HUES64 (cell line): ENCODE measurements at regions not wholly inside any gene's neighbourhood (a gene's known extent, or its start where the extent isn't known, plus 50 kb on each side); places are given as distances from the start of the nearest gene placed in this dataset.

ENCODE experiments used
- H3K27ac ChIP-seq: 2 replicates; pipeline ENCODE4 v1.7.0; 2013; ENCODE audit warnings: low read depth, low read length, inconsistent platforms
- H3K27me3 ChIP-seq: 2 replicates; pipeline ENCODE4 v1.6.1; 2013; ENCODE audit warnings: mild to moderate bottlenecking, low read length; ENCODE audit not compliant: insufficient read depth
- H3K36me3 ChIP-seq: 2 replicates; pipeline ENCODE4 v1.6.1; 2013; ENCODE audit warnings: mild to moderate bottlenecking, low read length; ENCODE audit not compliant: insufficient read depth
- H3K4me1 ChIP-seq: 2 replicates; pipeline ENCODE4 v1.6.1; 2013; ENCODE audit warnings: mild to moderate bottlenecking, low read length, moderate library complexity; ENCODE audit not compliant: insufficient read depth
- H3K4me3 ChIP-seq: 2 replicates; pipeline ENCODE4 v1.5.1; 2013; ENCODE audit warnings: mild to moderate bottlenecking, low read length, moderate library complexity
- H3K9ac ChIP-seq: 2 replicates; pipeline ENCODE4 v1.6.1; 2013; ENCODE audit warnings: mild to moderate bottlenecking, low read depth, low read length
- H3K9me3 ChIP-seq: 2 replicates; pipeline ENCODE4 v1.6.1; 2013; ENCODE audit warnings: low read depth, low read length; ENCODE audit not compliant: insufficient read depth
- WGBS: fragments of 150-250, 120-280 bp; methylation state at CpG from one replicate; pipeline ENCODE4 v1.1.7; 2013; ENCODE audit warnings: missing lambda C conversion rate; 5-methylcytosine and 5-hydroxymethylcytosine counted together

DNA sequence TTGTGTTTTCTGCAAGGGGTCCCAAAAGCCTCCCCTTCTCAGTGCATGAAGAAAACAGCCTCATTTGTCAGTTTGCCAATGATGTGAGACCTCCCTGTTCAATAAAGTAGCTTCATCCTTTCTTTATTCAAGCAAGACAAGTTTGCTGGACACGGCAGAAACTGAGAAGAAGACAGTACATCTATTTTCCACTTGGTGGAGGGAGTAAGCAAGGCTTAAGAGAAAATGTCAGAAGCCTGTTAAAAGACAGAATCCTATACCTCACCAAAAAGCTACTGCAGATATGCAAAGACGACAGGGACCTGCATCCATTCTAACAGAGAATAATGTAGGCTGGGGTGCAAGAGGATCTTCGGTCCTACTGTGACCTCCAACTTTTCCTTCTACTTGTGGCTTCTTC lies 506.8 kb upstream of the VRK2 start:
- Histone ChIP-seq H3K4me3 (no peak overlapping the region), H3K4me1 (no peaks in the 10 kb centered on the region), H3K9me3 (no peaks in the 10 kb centered on the region), H3K36me3 (no peaks in the 10 kb centered on the region), H3K27me3 (no peaks in the 10 kb centered on the region), H3K27ac (no peak overlapping the region), H3K9ac (no peak overlapping the region)
- 97% methylated on average over 3 of the region's 3 CpGs for WGBS

DNA sequence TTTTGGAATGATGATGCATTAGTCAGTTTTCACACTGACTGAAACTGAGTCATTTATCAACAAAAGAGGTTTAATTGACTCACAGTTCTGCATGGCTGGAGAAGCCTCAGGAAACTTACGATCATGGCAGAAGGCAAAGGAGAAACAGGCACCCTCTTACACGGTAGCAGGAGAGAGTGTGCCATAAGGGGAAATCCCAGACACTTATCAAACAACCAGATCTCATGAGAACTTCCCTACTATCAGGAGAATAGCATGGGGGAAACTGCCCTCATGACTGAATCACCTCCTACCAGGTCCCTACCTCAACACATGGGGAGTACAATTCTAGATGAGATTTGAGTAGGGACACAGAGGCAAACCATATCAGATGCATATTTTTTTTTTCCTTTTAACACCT lies 504.5 kb upstream of the VRK2 start:
- Histone ChIP-seq H3K36me3 (no peaks in the 10 kb centered on the region), H3K9ac (no peak overlapping the region), H3K4me3 (no peak overlapping the region), H3K27ac (no peak overlapping the region), H3K9me3 (no peaks in the 10 kb centered on the region), H3K4me1 (no peaks in the 10 kb centered on the region), H3K27me3 (no peaks in the 10 kb centered on the region)
- 93% methylated on average over 1 of the region's 2 CpGs for WGBS

DNA sequence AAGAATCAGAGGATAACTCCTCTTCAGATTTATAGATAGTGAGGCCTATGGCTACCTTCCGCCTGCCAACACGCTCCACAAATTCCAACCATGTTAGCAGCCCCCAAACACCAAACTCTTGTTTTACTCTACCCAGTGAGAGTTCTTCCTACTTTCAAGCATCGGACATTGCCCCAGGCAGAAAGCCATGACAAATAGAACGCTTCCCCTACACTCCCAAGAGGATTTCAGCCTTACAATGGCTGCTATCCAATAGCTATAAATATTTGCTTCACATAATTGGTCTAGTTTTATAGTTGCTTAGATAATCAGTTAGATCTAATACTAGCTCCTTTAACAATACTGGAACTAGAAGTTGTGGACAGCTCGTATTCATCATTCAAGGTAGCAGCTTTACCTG lies 503.4 kb upstream of the VRK2 start:
- no peak overlapping the region for H3K27ac ChIP-seq
- WGBS: 94% methylated on average over 5 of the region's 5 CpGs
- H3K9ac ChIP-seq: no peak overlapping the region
- no peaks in the 10 kb centered on the region for H3K9me3 ChIP-seq
- no peaks in the 10 kb centered on the region for H3K27me3 ChIP-seq
- H3K4me3 ChIP-seq: no peak overlapping the region
- H3K4me1 ChIP-seq: no peaks in the 10 kb centered on the region
- no peaks in the 10 kb centered on the region for H3K36me3 ChIP-seq

DNA sequence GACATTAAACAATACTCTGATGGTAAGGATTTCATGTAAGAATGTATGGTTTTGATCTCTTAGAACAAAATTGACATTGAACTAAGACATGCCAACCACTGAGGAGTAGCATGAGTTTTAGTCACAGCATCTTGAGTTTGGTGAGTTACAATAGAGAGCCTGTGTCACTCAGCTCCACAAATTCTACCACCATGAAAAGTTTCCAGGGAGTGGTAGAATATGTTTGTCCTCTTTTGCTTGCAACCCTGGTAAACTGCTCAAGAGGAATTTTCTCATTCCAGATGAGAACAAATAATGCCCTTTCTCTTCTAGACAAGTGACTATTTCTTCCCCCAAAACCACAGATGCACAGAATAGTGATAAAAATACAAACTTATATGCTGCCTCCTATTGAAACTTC lies 502.0 kb upstream of the VRK2 start:
- Histone ChIP-seq H3K36me3 (no peaks in the 10 kb centered on the region), H3K27me3 (no peaks in the 10 kb centered on the region), H3K9ac (no peak overlapping the region), H3K27ac (no peak overlapping the region), H3K4me1 (no peaks in the 10 kb centered on the region), H3K9me3 (no peaks in the 10 kb centered on the region), H3K4me3 (no peak overlapping the region)

DNA sequence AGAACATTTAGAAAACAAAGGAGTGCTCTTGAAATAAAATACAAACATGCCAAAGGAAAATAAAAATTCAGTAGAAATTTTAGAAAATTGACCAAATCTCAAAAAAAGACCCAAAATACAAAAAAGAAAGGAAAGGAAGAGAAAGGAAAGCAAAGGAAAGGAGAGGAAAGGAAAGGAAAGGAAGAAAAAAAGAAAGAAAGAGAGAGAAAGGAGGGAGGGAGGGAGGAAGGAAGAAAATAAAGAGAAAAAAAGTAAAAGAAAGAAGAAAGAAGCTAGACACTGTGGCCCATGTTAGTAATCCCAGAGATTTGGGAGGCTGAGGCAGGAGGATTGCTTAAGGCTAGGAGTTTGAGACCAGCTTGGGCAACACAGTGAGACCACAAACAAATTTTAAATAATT lies 500.1 kb upstream of the VRK2 start:
- Histone ChIP-seq H3K36me3 (no peaks in the 10 kb centered on the region), H3K4me1 (no peaks in the 10 kb centered on the region), H3K27me3 (no peaks in the 10 kb centered on the region), H3K9ac (no peak overlapping the region), H3K9me3 (0 out of 2 replicates have a peak, but pooled peaks cover 6% of the 10 kb centered on the region), H3K4me3 (no peak overlapping the region), H3K27ac (no peak overlapping the region)

DNA sequence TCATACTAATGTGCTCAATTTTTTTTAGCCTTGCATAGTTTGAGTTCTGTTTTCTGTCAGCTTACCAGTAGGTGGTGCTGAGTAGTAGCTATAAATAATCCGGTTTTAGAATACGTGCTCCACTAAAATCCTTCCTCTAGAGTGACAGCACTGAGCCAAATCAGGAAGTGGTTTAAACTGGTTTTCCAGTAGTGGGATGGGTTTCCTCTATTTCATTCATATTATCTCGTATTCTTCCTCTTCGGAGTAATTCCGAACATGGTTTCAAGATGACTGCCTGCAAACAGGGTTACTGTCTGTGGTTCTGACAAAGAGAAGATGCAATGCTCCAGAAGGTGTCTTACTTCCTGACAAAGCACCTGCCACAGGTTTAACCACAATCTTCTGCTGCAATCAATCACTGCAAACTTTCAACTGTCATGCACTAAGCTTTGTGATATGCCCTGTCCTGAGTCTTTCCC lies 496.9 kb upstream of the VRK2 start:
- H3K9ac ChIP-seq: no peak overlapping the region
- no peak overlapping the region for H3K27ac ChIP-seq
- no peak overlapping the region for H3K4me3 ChIP-seq
- H3K4me1 ChIP-seq: no peaks in the 10 kb centered on the region
- no peaks in the 10 kb centered on the region for H3K27me3 ChIP-seq
- WGBS: 84% methylated on average over 3 of the region's 5 CpGs
- 0 out of 2 replicates have a peak, but pooled peaks cover 6% of the 10 kb centered on the region for H3K9me3 ChIP-seq
- no peaks in the 10 kb centered on the region for H3K36me3 ChIP-seq

DNA sequence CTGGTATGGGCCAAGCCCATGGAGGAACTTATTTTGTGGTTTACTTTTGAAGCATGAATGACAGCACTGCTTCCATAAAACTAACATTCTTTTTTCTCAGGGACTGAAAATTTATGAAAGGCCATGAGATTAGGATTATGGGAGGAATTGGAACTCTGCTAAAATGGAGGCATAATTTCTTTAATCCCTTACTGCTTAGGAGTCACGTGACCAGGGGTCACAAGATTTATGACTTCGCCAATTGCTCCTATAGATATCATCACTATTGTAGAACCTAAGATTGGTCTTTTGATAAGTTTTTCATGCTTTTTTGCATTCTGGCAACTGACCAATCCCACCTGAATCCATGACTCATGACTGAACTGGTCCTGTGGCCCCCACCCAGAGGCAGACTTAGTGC lies 495.7 kb upstream of the VRK2 start:
- Histone ChIP-seq H3K27me3 (no peaks in the 10 kb centered on the region), H3K4me3 (no peak overlapping the region), H3K9ac (no peak overlapping the region), H3K9me3 (0 out of 2 replicates have a peak, but pooled peaks cover 6% of the 10 kb centered on the region), H3K36me3 (no peaks in the 10 kb centered on the region), H3K27ac (no peak overlapping the region), H3K4me1 (no peaks in the 10 kb centered on the region)
- WGBS: 0% methylated on average over 1 of the region's 2 CpGs

DNA sequence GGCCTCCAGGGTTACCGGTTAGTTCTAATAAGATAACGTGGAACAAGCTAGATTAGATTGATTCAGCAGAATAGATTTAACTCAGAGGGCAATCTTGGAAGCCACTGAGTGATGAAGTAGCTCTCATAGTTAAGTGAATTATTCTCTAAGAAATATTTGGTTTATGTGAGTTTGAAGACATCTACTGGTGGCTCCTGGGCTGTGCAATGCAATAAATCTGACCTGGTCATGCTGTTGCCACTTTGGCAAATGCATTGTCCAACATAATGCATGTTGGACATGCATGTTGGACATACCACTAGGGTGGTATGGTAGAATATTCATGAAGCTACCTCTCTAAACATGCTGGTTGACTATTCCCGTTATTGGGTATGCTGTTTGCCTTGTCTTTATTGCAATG lies 493.7 kb upstream of the VRK2 start:
- no peak overlapping the region for H3K4me3 ChIP-seq
- WGBS: 96% methylated on average over 3 of the region's 3 CpGs
- no peaks in the 10 kb centered on the region for H3K36me3 ChIP-seq
- no peaks in the 10 kb centered on the region for H3K27me3 ChIP-seq
- H3K9me3 ChIP-seq: 0 out of 2 replicates have a peak, but pooled peaks cover 6% of the 10 kb centered on the region
- no peaks in the 10 kb centered on the region for H3K4me1 ChIP-seq
- H3K9ac ChIP-seq: no peak overlapping the region
- no peak overlapping the region for H3K27ac ChIP-seq

DNA sequence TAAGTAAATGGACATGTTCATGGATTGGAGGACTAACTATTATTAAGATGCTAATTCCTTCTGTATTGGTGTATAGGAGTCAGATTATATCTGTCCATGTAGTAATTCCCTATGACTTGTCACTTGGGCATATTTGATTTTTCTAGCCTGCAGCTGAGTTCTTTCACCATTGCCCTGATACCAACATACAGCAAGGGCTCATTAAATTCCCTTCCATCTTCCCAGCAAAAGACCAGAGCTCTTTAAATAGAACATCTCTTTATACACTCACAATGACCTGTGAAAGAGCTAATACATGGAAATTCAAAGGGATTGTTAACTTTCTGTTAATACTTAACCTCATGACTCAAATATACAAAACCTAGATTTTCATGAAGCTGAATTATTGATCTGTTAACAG lies 492.3 kb upstream of the VRK2 start:
- Histone ChIP-seq H3K27ac (no peak overlapping the region), H3K4me3 (no peak overlapping the region), H3K36me3 (no peaks in the 10 kb centered on the region), H3K9ac (no peak overlapping the region), H3K27me3 (no peaks in the 10 kb centered on the region), H3K9me3 (0 out of 2 replicates have a peak, but pooled peaks cover 6% of the 10 kb centered on the region), H3K4me1 (no peaks in the 10 kb centered on the region)

DNA sequence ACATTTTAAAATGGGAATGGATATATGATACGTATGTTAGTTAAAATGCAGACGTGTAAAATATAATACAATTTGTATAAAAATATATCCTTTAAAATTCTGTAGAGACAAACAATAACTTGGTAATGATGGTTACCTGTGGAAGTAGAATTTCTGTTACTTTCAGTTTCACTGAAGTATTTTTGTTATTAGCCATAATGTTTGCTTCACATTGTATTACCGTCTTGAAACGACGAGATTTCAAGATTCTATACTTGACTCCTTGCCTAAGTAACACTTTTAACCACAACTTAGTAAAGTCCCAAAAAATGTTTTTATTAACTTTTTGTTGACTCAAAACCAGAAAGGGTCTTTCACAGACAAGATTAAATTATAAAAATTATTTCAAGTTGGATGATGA lies 488.3 kb upstream of the VRK2 start:
- no peak overlapping the region for H3K9ac ChIP-seq
- H3K27ac ChIP-seq: no peak overlapping the region
- no peaks in the 10 kb centered on the region for H3K36me3 ChIP-seq
- no peaks in the 10 kb centered on the region for H3K9me3 ChIP-seq
- no peaks in the 10 kb centered on the region for H3K4me1 ChIP-seq
- no peaks in the 10 kb centered on the region for H3K27me3 ChIP-seq
- WGBS: 86% methylated on average over 3 of the region's 5 CpGs
- no peak overlapping the region for H3K4me3 ChIP-seq

DNA sequence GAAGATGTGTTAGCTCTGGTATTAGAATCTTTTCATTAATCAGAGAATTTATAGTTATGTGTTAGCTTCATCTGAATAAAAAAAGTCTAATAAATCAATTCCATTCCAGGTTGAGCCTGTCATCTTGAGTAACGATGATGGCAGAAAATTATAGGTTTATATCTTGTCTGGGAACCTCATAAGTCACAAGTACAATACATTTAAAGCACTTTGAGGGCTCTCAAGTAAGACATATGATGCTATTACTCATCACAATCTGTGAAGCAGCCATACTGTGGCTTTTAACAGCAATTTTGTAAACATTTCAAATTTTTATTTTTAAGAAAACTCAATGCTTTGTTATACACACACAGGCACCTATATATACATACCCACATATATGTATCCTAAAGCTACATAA lies 484.1 kb upstream of the VRK2 start:
- no CpG with 5 or more reads among the region's 1 CpG for WGBS
- no peak overlapping the region for H3K9ac ChIP-seq
- H3K4me1 ChIP-seq: no peaks in the 10 kb centered on the region
- no peaks in the 10 kb centered on the region for H3K9me3 ChIP-seq
- H3K27ac ChIP-seq: no peak overlapping the region
- H3K36me3 ChIP-seq: no peaks in the 10 kb centered on the region
- no peaks in the 10 kb centered on the region for H3K27me3 ChIP-seq
- no peak overlapping the region for H3K4me3 ChIP-seq

DNA sequence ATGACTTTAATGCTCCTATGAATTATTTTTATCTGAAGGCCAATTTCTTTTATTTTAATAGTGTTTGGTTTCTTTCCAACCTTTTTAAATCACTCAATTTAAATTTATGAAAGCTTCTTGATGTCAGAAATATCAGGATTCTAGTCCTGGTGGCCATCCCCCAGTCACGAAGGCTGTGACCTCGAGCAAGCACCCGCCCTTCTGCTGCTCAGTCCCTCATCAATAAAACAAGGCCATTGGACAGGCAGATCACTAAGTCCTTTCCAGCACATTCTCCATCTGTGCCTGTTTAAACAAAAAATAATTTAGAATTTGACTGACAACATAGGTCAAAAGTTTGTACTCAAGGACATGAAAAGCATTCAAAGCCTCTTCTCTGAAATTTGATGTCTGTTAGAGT lies 483.6 kb upstream of the VRK2 start:
- Histone ChIP-seq H3K27me3 (no peaks in the 10 kb centered on the region), H3K9ac (no peak overlapping the region), H3K27ac (no peak overlapping the region), H3K4me3 (no peak overlapping the region), H3K9me3 (no peaks in the 10 kb centered on the region), H3K36me3 (no peaks in the 10 kb centered on the region), H3K4me1 (no peaks in the 10 kb centered on the region)
- 98% methylated on average over 3 of the region's 3 CpGs for WGBS
